ENCODE measurements at regions not wholly inside any gene's neighbourhood (a gene's known extent, or its start where the extent isn't known, plus 50 kb on each side); places are given as distances from the start of the nearest gene placed in this dataset.
"Not testable (repeated sequence)": the region's sequence is repeated elsewhere in the genome, so short reads cannot be mapped to it uniquely, and the experiment has no call there.

GRCh38 chr15:99455789-99456160 lies 110.0 kb upstream of the MEF2A start:
- DNase-seq (ENCODE audit: low read depth in 2 of 2), result no peak

- DNase-seq (ENCODE audit: low read depth in 2 of 2), result no peak
Observed at GRCh38 chr15:99464137-99464536, 101.6 kb upstream of the MEF2A start.

- DNase-seq (ENCODE audit: low read depth in 2 of 2), result no peak
Observed at GRCh38 chr15:99466701-99467337, 99.0 kb upstream of the MEF2A start.

GRCh38 chr15:99467338-99467720 lies 98.5 kb upstream of the MEF2A start:
- DNase-seq (ENCODE audit: low read depth in 2 of 2), result no peak

- no peak for DNase-seq (ENCODE audit: low read depth in 2 of 2)
Observed at GRCh38 chr15:99467853-99468464, 97.8 kb upstream of the MEF2A start.

- DNase-seq (ENCODE audit: low read depth in 2 of 2), result not testable (repeated sequence)
Observed at GRCh38 chr15:99470204-99470603, 95.6 kb upstream of the MEF2A start.

GRCh38 chr15:99472416-99473145 lies 93.2 kb upstream of the MEF2A start:
- no peak for DNase-seq (ENCODE audit: low read depth in 2 of 2)

GRCh38 chr15:99473981-99474906 lies 91.5 kb upstream of the MEF2A start:
- no peak for DNase-seq (ENCODE audit: low read depth in 2 of 2)

GRCh38 chr15:99474909-99475753 lies 90.7 kb upstream of the MEF2A start:
- DNase-seq (ENCODE audit: low read depth in 2 of 2), result no peak

- DNase-seq (ENCODE audit: low read depth in 2 of 2), result no peak
Observed at GRCh38 chr15:99475754-99476412, 89.9 kb upstream of the MEF2A start.

GRCh38 chr15:99476413-99477222 lies 89.2 kb upstream of the MEF2A start:
- peak in 1 of 2 donors; percentile 26 for DNase-seq (ENCODE audit: low read depth in 2 of 2)

- no peak for DNase-seq (ENCODE audit: low read depth in 2 of 2)
Observed at GRCh38 chr15:99477791-99478471, 87.9 kb upstream of the MEF2A start.

GRCh38 chr15:99478977-99479376 lies 86.8 kb upstream of the MEF2A start:
- no peak for DNase-seq (ENCODE audit: low read depth in 2 of 2)

GRCh38 chr15:99480016-99480810 lies 85.6 kb upstream of the MEF2A start:
- no peak for DNase-seq (ENCODE audit: low read depth in 2 of 2)

- DNase-seq (ENCODE audit: low read depth in 2 of 2), result no peak
Observed at GRCh38 chr15:99481113-99481950, 84.5 kb upstream of the MEF2A start.

GRCh38 chr15:99481951-99482230 lies 83.9 kb upstream of the MEF2A start:
- no peak for DNase-seq (ENCODE audit: low read depth in 2 of 2)

- DNase-seq (ENCODE audit: low read depth in 2 of 2), result no peak
Observed at GRCh38 chr15:99482993-99483392, 82.8 kb upstream of the MEF2A start.

Measured in stimulated activated CD8-positive, alpha-beta memory T cell treated with anti-CD3 and anti-CD28 coated beads, Interleukin-15, amount 100 ng/mL, for 4 hours (primary cell).